HG02588 (cell line): ENCODE measurements at regions not wholly inside any gene's neighbourhood (a gene's known extent, or its start where the extent isn't known, plus 50 kb on each side); places are given as distances from the start of the nearest gene placed in this dataset.

Source experiments
- ATAC-seq: cut with Tn5 transposase; IDR thresholded peaks from one replicate; pipeline ENCODE4 v1.9.1; 2021; ENCODE audit warnings: mild to moderate bottlenecking, moderate library complexity; ENCODE audit not compliant: unreplicated experiment

DNA sequence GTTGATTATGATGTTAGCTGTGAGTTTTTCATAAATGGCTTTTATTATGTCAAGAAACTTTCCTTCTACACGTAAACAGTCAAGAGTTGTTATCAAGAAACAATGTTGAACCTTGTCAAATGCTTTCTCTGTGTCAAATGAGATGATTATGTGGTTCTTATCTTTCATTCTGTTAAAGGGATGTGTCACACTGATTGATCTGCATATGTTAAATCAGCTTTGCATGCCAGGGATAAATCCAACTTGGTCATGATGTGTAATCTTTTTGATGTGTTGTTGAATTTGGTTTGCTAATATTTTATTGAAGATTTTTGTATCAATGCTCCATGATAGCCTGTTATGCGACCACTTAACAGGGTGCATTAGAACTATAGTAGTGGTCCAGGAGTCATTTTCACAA is 107.3 kb downstream of the C1QL2 start:
- no peak for ATAC-seq

GRCh38 chr2:119049968-119050704 is 108.1 kb downstream of the MARCO start:
- no peak for ATAC-seq
